Right forelimb (tissue), 1 donor: ENCODE measurements at regions not wholly inside any gene's neighbourhood (a gene's known extent, or its start where the extent isn't known, plus 50 kb on each side); places are given as distances from the start of the nearest gene placed in this dataset.
A peak's percentile ranks its signal among the peaks of the same experiment; 100 is the strongest.

Source experiments
- DNase-seq: peaks from one replicate; pipeline ENCODE4 v3.0.0-alpha.2; 2018

DNA sequence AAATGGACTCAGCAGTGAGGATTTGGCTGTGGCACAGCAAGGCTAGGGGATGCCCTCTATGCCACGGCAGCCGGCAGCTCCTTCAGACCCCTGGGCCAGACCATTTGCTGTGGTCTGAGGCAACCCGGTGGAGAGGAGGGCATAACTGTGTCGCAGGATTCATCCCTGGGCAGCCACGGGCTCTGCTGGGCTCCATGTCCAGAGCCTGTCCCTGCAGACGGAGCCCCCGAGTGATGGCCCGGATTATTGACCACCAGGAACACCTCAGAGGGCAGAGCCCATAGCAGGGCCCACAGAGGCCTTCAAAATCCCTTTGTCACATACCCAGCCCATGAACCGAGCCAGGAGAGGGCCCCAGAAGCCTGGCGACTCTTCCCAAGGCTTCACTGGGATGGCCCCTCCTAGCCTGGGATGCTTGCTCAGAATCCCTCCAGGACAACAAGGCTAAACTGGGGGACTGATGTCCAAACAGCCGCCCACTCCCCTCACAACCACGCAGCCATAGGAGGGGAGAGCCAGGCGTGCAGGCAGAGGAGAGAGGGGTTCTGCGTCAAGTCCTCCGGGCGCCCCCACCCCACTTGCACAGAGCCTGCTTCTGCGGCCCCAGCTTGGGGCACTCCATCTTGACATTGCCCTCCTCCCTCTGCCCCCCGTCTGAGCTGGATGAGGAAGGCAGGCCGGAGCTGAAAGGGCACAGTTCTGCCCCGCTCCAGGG, 68.2 kb upstream of the AFDN start:
- no peak for DNase-seq

DNA sequence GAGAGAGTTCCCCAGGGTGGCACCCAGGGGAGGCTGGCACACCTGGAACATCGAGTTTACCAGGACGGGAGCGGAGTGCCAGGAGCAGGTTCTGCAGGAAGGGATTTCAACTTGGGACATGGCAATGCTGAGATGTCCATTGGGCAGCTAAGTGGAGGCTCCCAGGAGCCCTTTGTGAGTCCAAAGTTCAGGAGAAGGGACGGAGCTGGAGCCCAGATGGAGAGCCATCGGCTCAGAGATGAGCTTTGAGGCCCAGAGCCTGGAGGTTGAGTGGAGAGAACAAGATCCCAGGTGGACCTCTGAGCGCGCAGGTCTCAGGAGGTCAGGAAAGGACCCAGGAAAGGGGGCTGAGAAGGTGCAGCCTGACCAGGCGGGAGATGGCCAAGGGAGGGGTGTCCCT, 67.5 kb upstream of the AFDN start:
- no peak for DNase-seq

DNA sequence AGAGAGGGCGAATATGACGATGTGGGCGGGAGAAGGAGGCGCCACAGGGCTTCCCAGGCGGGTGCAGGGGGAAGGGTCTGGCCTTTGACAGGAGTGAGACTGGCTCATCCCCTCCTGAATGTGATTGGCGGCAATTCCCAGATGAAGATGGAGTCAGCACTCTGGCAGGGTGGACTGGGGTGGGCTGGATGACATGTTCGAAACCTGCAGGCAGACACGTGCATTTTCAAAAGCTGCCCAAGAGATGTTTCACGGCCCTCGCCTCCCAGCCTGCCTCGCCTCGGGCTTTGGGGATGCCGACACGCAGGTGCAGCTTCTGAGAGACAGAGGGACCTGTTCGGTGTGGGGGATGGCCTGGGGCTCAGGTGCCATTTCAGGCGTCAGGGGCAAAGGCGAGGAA, 66.8 kb upstream of the AFDN start:
- no peak for DNase-seq

DNA sequence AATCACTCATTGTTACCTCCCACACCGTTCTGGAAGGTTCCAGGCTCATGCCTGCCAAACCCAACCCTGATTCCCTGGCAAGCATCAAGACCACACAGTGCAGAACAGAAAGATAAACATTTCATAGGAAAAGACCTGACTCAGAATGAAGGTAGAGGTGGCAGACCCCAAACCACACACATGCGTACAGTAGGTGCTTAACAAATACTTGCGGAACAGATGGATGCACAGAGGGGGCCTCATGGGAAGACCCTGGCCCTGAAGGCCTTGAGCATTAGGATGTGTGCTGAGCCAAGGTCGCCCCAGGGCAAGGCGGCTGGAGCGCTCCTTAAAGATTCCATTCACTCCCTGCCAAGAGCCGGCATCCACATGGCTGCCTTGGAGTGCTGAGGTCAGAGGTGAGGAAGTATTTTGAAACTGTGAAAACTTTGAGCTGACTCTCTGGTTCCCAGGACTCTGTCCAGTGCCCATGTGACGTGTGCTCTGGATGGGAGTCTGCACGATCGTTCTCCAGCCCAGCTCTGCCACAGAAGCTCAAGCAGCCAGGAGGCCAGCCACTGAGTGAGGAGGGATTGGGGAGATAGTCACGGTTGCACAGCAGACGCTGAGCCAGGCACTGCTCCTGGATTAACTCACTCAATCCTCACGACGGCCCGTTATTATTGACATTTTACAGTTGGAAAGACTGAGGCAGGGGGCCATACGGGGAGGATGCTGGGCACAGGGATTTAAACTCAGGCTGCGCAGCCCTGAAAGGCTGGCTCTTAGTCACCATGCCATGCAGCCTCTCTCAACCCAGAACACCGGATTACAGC, 65.5 kb upstream of the AFDN start:
- peak; percentile 54 for DNase-seq

DNA sequence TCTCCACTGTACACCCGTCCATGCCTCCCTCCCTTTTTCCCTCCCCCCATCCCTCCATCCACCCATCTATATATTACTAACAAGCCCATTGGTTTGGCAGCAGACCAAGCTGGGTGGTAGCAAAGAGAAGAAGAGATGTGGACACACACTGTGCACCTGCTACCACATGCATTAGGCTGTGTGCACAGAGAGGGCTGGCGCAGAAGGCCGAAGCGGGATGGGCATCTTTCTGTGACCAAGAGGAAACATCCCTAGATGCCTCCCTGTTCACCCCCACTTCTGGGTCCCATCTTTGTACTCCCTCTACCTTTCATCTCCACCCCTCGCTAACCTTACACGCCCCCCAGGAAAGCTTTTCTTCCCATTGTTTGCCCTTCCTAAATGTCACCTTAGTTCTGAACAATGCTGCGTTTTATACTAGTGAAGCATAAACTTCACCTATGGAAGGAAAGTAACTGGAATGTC, 64.9 kb upstream of the AFDN start:
- peak; percentile 21 for DNase-seq

DNA sequence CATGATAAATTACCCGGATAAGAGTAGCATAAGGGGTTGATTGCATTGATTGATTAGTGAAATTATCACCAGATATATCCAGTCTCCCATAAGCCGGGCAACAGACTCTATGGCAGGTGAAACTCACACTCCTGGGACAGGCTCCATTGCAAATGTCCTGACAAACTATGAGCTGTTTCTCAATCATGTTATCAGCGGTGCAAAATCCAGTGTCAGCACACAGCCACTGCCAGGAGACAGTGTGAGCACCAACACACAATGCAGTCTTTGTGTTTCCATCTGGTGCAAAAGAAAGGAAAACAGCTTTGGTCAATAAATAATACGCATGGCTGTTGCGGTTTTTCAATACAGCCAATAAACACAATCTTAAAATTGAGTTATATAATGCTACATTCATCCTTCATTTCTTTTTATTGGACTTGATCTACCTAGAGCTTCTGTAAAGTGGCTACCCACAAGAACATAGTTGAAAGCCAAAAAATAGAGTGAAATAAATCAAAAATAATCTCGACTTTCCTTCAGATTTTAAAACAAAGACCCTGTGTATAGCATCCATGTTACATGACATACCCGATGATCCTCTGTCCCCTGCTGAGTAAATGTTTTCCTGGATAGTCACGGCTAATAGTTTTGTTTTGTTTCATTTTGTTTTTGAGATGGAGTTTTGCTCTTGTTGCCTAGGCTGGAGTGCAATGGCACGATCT, 64.3 kb upstream of the AFDN start:
- peak; percentile 26 for DNase-seq

DNA sequence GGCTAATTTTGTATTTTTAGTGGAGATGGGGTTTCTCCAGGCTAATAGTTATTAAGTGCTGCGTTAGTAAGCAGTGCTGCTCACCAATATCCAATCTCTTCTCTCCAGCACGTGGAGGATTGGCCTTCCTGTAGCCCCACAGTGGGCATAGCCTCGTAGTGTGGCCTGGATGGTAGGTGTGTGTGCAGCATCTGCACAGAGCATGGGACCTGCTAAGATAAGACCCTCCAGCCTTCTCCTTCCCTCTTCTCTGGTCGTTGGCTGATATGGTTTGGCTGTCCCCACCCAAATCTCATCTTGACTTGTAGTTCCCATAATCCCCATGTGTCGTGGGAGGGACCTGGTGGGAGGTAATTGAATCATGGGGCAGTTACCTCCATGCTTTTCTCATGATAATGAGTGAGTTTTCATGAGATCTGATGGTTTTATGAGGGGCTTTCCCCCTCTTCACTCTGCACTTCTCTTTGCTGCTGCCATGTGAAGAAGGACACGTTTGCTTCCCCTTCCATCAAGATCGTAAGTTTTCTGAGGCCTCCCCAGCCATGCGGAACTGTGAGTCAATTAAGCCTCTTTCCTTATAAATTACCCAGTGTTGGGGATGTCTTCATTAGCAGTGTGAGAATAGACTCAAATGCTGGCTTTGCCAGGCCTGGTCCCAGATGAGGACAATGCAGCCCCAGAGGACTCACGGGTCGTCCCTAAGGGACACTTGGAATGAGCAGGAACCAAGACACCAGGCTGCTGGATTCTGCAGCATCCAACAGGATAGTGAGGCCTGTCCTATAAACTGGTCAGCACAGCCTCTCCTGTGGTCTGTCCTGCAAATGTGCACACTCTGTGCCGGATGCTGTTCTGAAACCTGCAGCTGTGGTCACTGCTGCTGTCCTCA, 63.4 kb upstream of the AFDN start:
- DNase-seq, result peak; percentile 29

DNA sequence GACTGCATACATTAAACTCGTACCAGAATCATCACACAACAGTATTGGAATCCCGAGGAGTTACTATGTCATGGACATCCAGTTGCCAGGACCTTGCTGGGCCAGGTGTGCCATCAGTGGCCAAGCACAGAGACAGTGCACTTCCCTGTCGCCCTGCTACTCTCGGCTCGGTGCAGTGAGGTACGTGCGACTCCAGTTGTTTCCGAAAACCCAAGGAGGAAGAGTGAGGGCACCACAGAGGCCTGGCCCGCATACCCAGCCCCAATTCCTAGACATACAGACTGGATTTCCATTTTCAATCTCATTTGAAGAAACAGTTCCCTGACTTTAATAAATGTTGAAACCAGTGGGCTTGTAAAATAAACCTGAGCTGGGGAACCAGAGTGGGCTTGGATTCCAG, 62.5 kb upstream of the AFDN start:
- DNase-seq, result no peak

DNA sequence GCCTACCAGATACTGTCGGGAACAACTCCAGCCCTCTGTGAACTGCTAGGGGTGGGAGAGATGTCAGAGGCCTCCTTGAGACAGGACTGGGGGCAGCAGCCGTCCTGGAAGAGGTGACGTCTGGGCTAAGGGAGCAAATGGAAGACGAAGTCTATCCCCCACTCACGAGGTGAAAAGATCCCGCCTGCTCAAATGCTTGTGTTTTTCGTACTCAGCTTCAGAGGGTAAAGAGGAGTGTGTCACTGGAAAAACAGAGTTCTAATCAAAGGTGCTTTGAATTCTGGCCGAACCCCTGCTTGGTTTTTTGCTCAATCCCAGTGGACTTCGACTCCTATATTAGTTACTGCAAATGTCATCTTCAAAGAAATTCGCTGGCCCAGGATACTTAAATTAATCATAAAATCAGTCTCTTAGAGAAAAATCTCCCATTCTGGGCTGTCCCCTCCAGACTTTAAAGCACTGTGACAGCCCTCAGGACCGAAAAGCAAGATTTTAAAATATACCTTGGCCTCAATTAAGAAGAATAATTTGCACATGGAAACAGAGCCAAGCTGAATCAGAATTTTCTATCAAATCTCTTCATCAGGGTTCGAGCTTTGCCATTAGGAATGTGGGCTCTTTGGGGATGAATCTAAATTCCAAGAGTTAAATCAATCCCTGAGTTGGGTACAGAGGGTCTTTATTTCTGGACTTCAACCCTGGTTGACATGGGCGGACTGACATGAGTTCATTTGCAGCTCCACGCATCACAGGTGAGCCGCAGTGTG, 61.8 kb upstream of the AFDN start:
- DNase-seq, result no peak

DNA sequence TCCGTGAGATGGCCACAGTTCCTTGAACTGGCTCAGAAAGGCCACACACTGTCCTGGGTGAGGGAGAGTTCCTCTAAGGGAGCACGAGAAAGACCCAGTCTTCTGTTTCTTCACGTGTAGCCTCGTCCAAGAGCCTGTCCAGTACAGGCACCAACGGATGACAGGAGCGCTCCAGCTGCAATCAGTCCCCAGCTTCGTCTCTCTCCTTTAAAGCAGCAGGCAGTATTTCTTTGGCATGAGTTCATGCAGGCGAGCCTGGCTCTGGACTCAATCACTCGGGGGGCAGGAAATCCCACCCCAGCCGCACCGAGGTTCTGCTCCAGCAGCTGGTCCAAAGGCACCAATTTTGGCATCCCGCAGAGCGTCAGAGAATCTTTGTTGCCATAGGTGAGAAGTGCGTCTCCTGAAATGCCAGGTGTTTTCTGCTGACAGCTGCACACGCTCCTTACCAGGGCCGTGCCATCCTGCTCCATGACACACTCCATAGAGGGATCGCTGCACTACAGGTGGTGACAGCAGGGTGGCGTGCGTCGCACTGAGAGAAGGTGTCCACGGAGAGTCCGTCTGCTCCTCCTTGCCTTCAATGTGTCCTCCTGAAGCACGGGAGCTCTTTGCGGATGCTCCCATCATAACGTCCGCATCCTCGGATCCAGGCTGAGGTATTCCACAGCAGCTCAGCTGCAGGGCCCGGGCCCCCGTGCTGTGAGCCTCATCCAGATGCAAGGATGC, 59.6 kb upstream of the AFDN start:
- DNase-seq, result peak; percentile 34

DNA sequence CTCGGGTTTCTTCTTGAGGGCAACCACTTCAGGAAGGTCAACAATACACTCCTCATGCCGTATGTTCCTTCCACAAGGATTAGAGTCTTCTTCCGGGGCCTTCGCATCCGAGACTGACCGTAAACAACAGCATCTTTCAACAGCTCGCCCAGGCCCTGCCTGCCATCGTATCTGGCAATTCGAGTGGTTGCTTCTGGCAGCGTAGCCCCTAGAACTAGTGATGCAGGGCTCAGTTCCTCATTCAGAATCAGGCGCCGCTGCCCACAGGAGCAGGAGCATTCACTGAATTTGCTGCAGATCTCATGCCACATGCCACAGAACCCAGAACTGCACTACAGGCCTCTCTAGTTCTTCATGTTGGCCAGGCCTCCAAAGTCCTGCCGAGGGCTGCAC, 59.0 kb upstream of the AFDN start:
- DNase-seq, result no peak

DNA sequence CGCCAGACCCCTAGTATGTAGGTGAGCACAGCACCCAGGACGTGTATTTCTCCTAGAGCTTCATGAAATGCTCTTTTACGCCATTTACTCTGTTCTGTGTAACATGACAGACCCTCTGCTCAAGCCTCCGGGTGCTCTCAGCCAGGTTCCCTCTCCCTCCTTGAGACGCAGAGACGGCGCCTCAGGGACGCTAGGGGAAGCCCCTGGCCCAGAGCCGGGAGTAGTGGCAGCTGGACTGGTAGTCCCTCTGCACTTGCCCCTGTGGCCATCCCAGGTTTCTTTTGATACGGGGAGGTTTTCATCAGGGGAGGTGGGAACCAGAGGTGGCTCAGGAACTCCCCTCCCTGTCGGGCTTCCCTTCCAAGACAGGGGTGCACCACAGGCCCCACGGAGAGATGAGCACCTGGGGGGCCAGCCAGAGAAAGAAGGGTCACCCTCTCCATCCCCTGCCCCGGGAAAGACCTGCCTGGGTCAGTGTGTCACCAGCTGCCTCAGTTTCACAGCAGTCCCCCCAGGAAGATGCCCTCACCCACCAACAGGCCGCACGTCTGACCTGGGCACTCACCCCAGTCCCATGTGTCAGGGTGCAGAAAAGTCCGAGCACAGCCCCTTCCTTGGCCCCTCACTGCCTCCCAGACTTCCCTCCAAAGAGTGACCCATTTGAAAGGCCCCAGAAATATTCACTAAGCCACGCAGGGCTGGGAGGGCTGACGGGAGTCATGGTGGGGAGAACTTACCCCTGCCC, 58.1 kb upstream of the AFDN start:
- DNase-seq, result no peak

DNA sequence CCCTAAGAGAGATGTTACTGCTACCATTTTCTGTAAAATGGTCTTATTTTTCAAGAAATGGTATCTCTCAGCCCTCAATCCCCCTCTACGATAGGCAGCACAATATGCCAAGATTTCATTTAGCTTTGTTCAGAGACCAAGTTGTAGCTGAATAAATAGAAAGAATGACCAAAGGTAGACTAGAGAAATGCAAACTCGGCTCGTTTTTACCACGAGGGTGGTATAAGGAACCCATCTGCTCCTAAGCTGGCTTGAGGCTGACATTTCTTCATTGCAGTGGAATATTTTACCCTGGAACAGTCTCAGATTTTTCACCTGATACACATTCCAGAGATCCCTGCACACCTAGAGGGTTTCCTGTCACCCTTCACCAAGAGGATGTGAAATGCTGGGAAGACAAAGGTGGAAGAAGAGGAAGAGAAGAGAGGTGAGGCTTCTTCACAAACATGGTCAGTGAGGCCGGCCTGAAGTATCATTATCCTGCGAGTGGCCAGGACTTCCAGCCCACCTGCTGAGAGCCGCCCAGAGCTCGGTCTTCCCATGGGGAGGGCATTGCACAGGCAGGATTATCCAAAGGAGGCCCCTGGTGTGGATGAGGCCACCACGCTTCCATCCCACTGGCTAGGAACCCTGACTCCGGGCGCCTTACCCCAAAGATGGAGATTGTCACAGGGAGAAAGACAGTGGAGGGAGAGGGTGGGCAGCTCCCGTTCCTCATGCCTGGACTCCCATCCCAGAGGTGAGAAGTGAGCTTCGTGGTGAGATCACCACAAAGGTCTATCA, 57.1 kb upstream of the AFDN start:
- DNase-seq, result peak; percentile 22

DNA sequence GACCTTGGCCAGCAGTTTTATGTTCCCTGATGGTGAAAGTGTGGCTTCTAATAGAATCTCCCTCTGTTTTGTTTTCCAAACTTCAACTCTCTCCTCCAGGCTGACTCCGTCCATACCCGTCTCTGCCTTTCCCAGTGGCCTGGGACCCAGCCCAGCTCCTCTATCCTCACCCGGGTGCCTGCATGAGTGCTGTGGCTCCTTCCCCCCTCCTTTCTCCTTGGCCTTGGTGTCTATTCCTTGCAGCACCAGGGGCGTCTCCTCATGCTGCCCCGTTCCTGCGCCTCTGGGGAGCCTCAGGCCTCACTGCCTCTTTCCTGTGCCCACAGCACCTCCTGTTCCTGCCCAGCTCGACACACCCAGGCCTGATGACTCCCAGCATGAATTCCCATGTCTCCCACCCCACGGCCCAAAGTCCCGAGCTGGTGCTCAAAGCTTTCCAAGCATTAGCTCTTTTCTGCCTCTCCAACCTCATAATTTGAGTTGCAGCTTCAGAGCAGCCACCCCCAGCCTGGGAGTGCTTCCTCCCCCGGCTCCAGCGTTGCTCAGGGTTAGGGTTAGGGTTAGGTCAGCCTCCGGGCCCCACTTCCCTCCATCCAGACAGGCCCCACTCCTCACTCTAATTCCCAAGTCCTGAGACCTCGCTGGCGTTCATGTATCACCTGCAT, 56.3 kb upstream of the AFDN start:
- peak; percentile 25 for DNase-seq

DNA sequence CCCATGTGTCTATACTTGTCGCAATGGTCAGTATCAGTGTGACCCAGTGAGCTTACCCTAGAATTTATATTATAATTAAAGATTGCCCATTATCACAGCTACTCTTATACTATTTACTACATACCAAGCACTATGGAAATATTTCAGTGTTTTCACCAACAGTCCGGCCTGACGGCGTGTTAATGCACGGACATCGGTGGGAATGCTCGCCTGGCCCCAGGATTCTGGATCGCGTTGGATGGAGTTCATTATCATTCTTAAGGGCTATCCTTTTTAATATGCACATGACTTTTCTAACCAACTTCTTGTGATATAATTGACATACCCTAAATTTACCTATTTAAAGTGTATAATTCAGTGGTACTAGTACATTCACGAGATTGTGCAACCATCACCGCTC, 51.8 kb upstream of the AFDN start:
- peak; percentile 16 for DNase-seq

DNA sequence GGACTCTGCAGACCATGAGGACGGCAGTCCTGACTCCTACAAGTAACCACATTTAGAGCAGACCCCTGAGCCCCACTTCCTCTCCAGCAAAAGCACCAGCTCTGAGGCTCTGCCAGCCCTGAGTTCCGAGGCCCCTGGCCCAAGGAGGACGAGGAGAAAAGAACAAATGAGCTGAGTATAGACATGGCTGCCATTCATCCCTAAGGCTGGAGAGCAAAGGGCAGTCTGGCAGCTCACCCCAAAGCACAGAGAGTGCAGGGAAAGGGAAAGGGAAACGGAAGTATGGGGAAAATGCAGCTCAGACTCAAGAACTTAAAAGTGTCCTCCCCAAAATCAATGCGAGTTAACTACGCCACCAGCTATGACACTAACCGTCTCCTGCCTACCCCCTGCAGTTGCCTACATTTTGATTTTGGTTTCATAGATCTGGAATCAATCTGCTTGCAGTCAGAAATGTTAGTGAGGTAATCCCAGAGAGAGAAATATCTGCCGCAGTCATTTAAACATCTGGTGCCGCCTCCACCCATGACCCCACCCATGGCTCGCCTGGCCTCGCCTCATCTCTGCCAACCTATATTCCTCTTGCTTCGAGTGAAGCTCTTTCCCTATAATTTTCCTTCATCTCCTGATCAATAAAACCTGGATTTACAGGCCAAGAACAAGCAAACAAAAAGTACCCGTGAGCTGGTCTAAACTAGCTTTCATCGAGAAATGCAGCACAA, 49.6 kb upstream of the AFDN start:
- DNase-seq, result peak; percentile 36
